ENCODE measurements at regions not wholly inside any gene's neighbourhood (a gene's known extent, or its start where the extent isn't known, plus 50 kb on each side); places are given as distances from the start of the nearest gene placed in this dataset.

GRCh38 chr7:84263106-84263505 is 68.5 kb upstream of the SEMA3A start:
- H3K4me3 ChIP-seq (ENCODE audit: low read depth in 2 of 2, low read length in 1 of 2): no peak overlapping the region
- H3F3A ChIP-seq (replicated peaks; ENCODE audit: insufficient read depth): no peaks in the 10 kb centered on the region
- H3K27me3 ChIP-seq (ENCODE audit: insufficient read depth): no peaks in the 10 kb centered on the region
- POLR2A ChIA-PET: no interaction called here
- H3K9me3 ChIP-seq: no peaks in the 10 kb centered on the region
- 97% methylated on average over 2 of the region's 2 CpGs for WGBS (ENCODE audit: low lambda C conversion rate)
- no peak overlapping the region for H3K4me2 ChIP-seq
- DNase-seq: no peak
- H3K9ac ChIP-seq: no peak overlapping the region
- H3K9me2 ChIP-seq: no peaks in the 10 kb centered on the region
- no peaks in the 10 kb centered on the region for H4K20me1 ChIP-seq (ENCODE audit: insufficient read depth)
- H3K4me1 ChIP-seq (ENCODE audit: control insufficient read depth in 1 of 2, insufficient read depth in 2 of 2, low read depth in 1 of 2, low read length in 1 of 2): peaks cover 0 to 5% of the 10 kb centered on the region in 2 experiments; a peak in 1 of 4 replicates
- H2AFZ ChIP-seq (ENCODE audit: low read depth): no peak overlapping the region
- H3K79me2 ChIP-seq (ENCODE audit: insufficient read depth): no peaks in the 10 kb centered on the region
- H3K27ac ChIP-seq (ENCODE audit: low read depth in 2 of 2, low read length in 1 of 2): no peak overlapping the region
- CTCF ChIA-PET: interaction anchor here (1.0 kb wide), 2 partner anchors 12 to 14 kb away, joined by 3 to 4 read pairs; no protein-coding TSS in a partner anchor
- H3K36me3 ChIP-seq (replicated peaks in 1 of 2; ENCODE audit: control insufficient read depth in 1 of 2, insufficient read depth in 2 of 2, low read length in 1 of 2): no peaks in the 10 kb centered on the region
- TF ChIP-seq MAX (IDR thresholded peaks at IDR 0.05; ENCODE audit: low read depth) (no peak), MXI1 (IDR thresholded peaks at IDR 0.05; ENCODE audit: low read depth, low read length) (no peak), FOXM1 (IDR thresholded peaks at IDR 0.05; ENCODE audit: low read depth) (no peak), RXRA (IDR thresholded peaks at IDR 0.05; ENCODE audit: borderline replicate concordance, low read depth) (no peak), JUND (IDR thresholded peaks at IDR 0.05) (no peak), NFIC (IDR thresholded peaks at IDR 0.05; ENCODE audit: borderline replicate concordance) (no peak), IRF3 (IDR thresholded peaks at IDR 0.05; ENCODE audit: low read depth, low read length) (no peak), TAF1 (IDR thresholded peaks at IDR 0.05; ENCODE audit: borderline replicate concordance, low read depth, low read length) (no peak), CTCF (IDR thresholded peaks at IDR 0.05) (no peak), EZH2phosphoT487 (IDR thresholded peaks at IDR 0.05; ENCODE audit: borderline replicate concordance, low read depth) (no peak), USF1 (IDR thresholded peaks at IDR 0.05; ENCODE audit: borderline replicate concordance, low read depth) (no peak), POLR2AphosphoS5 (IDR thresholded peaks at IDR 0.05; ENCODE audit: low read depth, low read length) (no peak), RAD21 (IDR thresholded peaks at IDR 0.05; ENCODE audit: low read length) (no peak), FOXJ3 (CRISPR knock-in tag; IDR thresholded peaks at IDR 0.05) (no peak), PBX3 (IDR thresholded peaks at IDR 0.05) (no peak), YY1 (IDR thresholded peaks at IDR 0.05; ENCODE audit: low read depth) (no peak), RCOR1 (IDR thresholded peaks at IDR 0.05; ENCODE audit: low read length) (no peak)
